ENCODE measurements at regions not wholly inside any gene's neighbourhood (a gene's known extent, or its start where the extent isn't known, plus 50 kb on each side); places are given as distances from the start of the nearest gene placed in this dataset.
"Not testable (repeated sequence)": the region's sequence is repeated elsewhere in the genome, so short reads cannot be mapped to it uniquely, and the experiment has no call there.

GRCh38 chr4:164277414-164277813, 476.5 kb upstream of the SMIM31 start:
- DNase-seq (ENCODE audit: insufficient read length, low spot score); FAIRE-seq: not testable (repeated sequence)

GRCh38 chr4:164287173-164287572, 466.8 kb upstream of the SMIM31 start:
- DNase-seq (ENCODE audit: insufficient read length, low spot score) (no peak), FAIRE-seq (no peak)

- FAIRE-seq (no peak), DNase-seq (ENCODE audit: insufficient read length, low spot score) (no peak)
These were observed 465.4 kb upstream of the SMIM31 start for GRCh38 chr4:164288578-164288977.

GRCh38 chr4:164293203-164293602, 460.7 kb upstream of the SMIM31 start:
- DNase-seq (ENCODE audit: insufficient read length, low spot score) (no peak), FAIRE-seq (no peak)

GRCh38 chr4:164293743-164294142, 460.2 kb upstream of the SMIM31 start:
- FAIRE-seq (no peak), DNase-seq (ENCODE audit: insufficient read length, low spot score) (no peak)

- DNase-seq (ENCODE audit: insufficient read length, low spot score), result no peak
- FAIRE-seq, result no peak
These were observed 452.5 kb upstream of the SMIM31 start for GRCh38 chr4:164301430-164301829.

GRCh38 chr4:164304101-164304639, 449.8 kb upstream of the SMIM31 start:
- no peak for FAIRE-seq
- DNase-seq (ENCODE audit: insufficient read length, low spot score), result no peak

GRCh38 chr4:164304861-164305260, 449.1 kb upstream of the SMIM31 start:
- FAIRE-seq (no peak), DNase-seq (ENCODE audit: insufficient read length, low spot score) (no peak)

GRCh38 chr4:164307262-164307661, 446.7 kb upstream of the SMIM31 start:
- no peak for DNase-seq (ENCODE audit: insufficient read length, low spot score)
- no peak for FAIRE-seq

- DNase-seq (ENCODE audit: insufficient read length, low spot score) (no peak), FAIRE-seq (no peak)
These were observed 441.3 kb upstream of the SMIM31 start for GRCh38 chr4:164312671-164313070.

GRCh38 chr4:164313853-164314252, 440.1 kb upstream of the SMIM31 start:
- DNase-seq (ENCODE audit: insufficient read length, low spot score), result no peak
- FAIRE-seq, result peak; percentile 28

GRCh38 chr4:164318350-164318749, 435.6 kb upstream of the SMIM31 start:
- FAIRE-seq (no peak), DNase-seq (ENCODE audit: insufficient read length, low spot score) (no peak)

GRCh38 chr4:164319688-164320087, 434.2 kb upstream of the SMIM31 start:
- no peak for DNase-seq (ENCODE audit: insufficient read length, low spot score)

GRCh38 chr4:164320847-164321246, 433.1 kb upstream of the SMIM31 start:
- FAIRE-seq, result no peak
- DNase-seq (ENCODE audit: insufficient read length, low spot score), result no peak

More at GRCh38 chr4:164319688-164320087, 434.2 kb upstream of the SMIM31 start:
- FAIRE-seq, result no peak

- DNase-seq (ENCODE audit: insufficient read length, low spot score), result no peak
- no peak for FAIRE-seq
These were observed 427.9 kb upstream of the SMIM31 start for GRCh38 chr4:164326056-164326455.

GRCh38 chr4:164337219-164337944, 416.5 kb upstream of the SMIM31 start:
- DNase-seq (ENCODE audit: insufficient read length, low spot score) (no peak), FAIRE-seq (no peak)

GRCh38 chr4:164343472-164343976, 410.4 kb upstream of the SMIM31 start:
- FAIRE-seq (no peak), DNase-seq (ENCODE audit: insufficient read length, low spot score) (no peak)

GRCh38 chr4:164345756-164346155, 408.2 kb upstream of the SMIM31 start:
- DNase-seq (ENCODE audit: insufficient read length, low spot score) (no peak), FAIRE-seq (no peak)

- DNase-seq (ENCODE audit: insufficient read length, low spot score) (no peak), FAIRE-seq (no peak)
These were observed 403.9 kb upstream of the SMIM31 start for GRCh38 chr4:164350061-164350460.

GRCh38 chr4:164350716-164351115, 403.2 kb upstream of the SMIM31 start:
- FAIRE-seq; DNase-seq (ENCODE audit: insufficient read length, low spot score): not testable (repeated sequence)

- FAIRE-seq, result no peak
- DNase-seq (ENCODE audit: insufficient read length, low spot score), result no peak
These were observed 396.0 kb upstream of the SMIM31 start for GRCh38 chr4:164357957-164358356.

- DNase-seq (ENCODE audit: insufficient read length, low spot score) (no peak), FAIRE-seq (no peak)
These were observed 395.5 kb upstream of the SMIM31 start for GRCh38 chr4:164358400-164358799.
